ENCODE measurements at regions not wholly inside any gene's neighbourhood (a gene's known extent, or its start where the extent isn't known, plus 50 kb on each side); places are given as distances from the start of the nearest gene placed in this dataset.

DNA sequence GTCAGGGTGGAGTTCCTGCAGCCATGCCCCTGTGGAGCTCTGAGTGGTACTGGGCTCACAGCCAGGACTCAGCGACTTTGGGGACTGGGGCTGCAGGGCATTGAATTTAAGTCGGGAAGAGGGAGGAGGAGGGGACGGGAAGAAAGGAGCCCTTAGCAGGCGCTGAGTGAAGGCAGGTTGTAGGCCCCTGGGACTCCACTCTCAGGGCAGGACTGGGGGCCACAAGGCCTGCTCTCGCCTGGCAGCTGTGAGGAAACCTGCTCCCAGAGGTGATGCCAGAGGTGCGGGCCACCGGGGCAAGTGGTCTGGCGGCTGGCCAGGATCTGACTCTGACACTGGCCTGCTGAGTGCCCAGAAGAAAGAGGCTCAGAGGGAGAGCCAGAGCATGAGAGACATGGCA, 73.5 kb downstream of the EPHB3 start:
- Mint-ChIP-seq H3K4me1 (ENCODE audit: low read depth, unreplicated experiment) (peaks cover 8% of the 10 kb centered on the region), H3K4me3 (ENCODE audit: unreplicated experiment) (no peak overlapping the region), H3K27me3 (ENCODE audit: insufficient read depth, unreplicated experiment) (no peaks in the 10 kb centered on the region), H3K36me3 (ENCODE audit: insufficient read depth, unreplicated experiment) (no peaks in the 10 kb centered on the region), H3K9me3 (ENCODE audit: unreplicated experiment) (no peaks in the 10 kb centered on the region), H3K27ac (ENCODE audit: unreplicated experiment) (no peak overlapping the region)
- TF ChIP-seq, protein P1, sequence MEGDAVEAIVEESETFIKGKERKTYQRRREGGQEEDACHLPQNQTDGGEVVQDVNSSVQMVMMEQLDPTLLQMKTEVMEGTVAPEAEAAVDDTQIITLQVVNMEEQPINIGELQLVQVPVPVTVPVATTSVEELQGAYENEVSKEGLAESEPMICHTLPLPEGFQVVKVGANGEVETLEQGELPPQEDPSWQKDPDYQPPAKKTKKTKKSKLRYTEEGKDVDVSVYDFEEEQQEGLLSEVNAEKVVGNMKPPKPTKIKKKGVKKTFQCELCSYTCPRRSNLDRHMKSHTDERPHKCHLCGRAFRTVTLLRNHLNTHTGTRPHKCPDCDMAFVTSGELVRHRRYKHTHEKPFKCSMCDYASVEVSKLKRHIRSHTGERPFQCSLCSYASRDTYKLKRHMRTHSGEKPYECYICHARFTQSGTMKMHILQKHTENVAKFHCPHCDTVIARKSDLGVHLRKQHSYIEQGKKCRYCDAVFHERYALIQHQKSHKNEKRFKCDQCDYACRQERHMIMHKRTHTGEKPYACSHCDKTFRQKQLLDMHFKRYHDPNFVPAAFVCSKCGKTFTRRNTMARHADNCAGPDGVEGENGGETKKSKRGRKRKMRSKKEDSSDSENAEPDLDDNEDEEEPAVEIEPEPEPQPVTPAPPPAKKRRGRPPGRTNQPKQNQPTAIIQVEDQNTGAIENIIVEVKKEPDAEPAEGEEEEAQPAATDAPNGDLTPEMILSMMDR (IDR thresholded peaks at IDR 0.05; ENCODE audit: insufficient read depth in 1 of 2, low read depth in 1 of 2, low read length in 1 of 2, severe bottlenecking in 1 of 2, unreplicated experiment in 1 of 2): no peak
- DNase-seq: no peak
- Histone ChIP-seq H3K27me3 (replicated peaks; ENCODE audit: control insufficient read depth, insufficient read depth, low read length) (no peaks in the 10 kb centered on the region), H3K4me3 (ENCODE audit: low read depth, low read length) (no peak overlapping the region), H3K4me1 (no peaks in the 10 kb centered on the region), H3K36me3 (ENCODE audit: control insufficient read depth, insufficient read depth, low read length) (no peaks in the 10 kb centered on the region), H3K9me3 (no peaks in the 10 kb centered on the region)
- intact Hi-C loops (cut with micrococcal nuclease; ENCODE audit: unreplicated experiment): no loop called here
- POLR2A ChIA-PET: no interaction called here
- CTCF ChIA-PET: no interaction called here
- BruUV-seq (replicated peaks): no TSS peak

DNA sequence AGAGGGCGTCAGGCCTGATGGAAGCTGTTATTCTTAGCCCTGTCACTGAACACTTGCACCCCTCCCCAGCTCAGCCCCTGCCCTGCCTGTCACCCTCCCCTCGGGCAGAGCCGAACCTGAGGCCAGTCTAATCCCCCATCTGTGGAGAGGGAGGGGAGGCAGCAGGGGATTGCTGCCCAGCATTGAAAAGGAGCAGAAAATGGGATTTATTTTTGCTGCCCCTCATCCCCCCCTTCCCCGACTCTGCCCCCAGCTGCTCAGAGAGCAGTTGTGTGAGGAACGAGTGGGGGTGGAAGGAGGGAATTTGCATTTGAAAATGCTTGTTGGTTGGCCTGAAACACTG, 71.6 kb downstream of the EPHB3 start:
- H3K4me1 ChIP-seq: no peaks in the 10 kb centered on the region
- no peak for DNase-seq
- BruUV-seq (replicated peaks): no TSS peak
- H3K9me3 ChIP-seq: no peaks in the 10 kb centered on the region
- no peaks in the 10 kb centered on the region for H3K27me3 Mint-ChIP-seq (ENCODE audit: insufficient read depth, unreplicated experiment)
- peaks cover 11% of the 10 kb centered on the region for H3K4me1 Mint-ChIP-seq (ENCODE audit: low read depth, unreplicated experiment)
- no peaks in the 10 kb centered on the region for H3K27me3 ChIP-seq (replicated peaks; ENCODE audit: control insufficient read depth, insufficient read depth, low read length)
- intact Hi-C loops (cut with micrococcal nuclease; ENCODE audit: unreplicated experiment): no loop called here
- H3K36me3 ChIP-seq (ENCODE audit: control insufficient read depth, insufficient read depth, low read length): no peaks in the 10 kb centered on the region
- no peak overlapping the region for H3K4me3 Mint-ChIP-seq (ENCODE audit: unreplicated experiment)
- H3K36me3 Mint-ChIP-seq (ENCODE audit: insufficient read depth, unreplicated experiment): no peaks in the 10 kb centered on the region
- ChIA-PET CTCF (interaction anchor here (0.7 kb wide), 1 partner anchor 40 kb away, joined by 3 read pairs; no protein-coding TSS in a partner anchor), POLR2A (no interaction called here)
- peak overlapping the region; percentile 55 for H3K27ac Mint-ChIP-seq (ENCODE audit: unreplicated experiment)
- TF ChIP-seq, protein P1 (IDR thresholded peaks at IDR 0.05; ENCODE audit: insufficient read depth in 1 of 2, low read depth in 1 of 2, low read length in 1 of 2, severe bottlenecking in 1 of 2, unreplicated experiment in 1 of 2): no peak
- H3K4me3 ChIP-seq (ENCODE audit: low read depth, low read length): no peak overlapping the region
- no peaks in the 10 kb centered on the region for H3K9me3 Mint-ChIP-seq (ENCODE audit: unreplicated experiment)

DNA sequence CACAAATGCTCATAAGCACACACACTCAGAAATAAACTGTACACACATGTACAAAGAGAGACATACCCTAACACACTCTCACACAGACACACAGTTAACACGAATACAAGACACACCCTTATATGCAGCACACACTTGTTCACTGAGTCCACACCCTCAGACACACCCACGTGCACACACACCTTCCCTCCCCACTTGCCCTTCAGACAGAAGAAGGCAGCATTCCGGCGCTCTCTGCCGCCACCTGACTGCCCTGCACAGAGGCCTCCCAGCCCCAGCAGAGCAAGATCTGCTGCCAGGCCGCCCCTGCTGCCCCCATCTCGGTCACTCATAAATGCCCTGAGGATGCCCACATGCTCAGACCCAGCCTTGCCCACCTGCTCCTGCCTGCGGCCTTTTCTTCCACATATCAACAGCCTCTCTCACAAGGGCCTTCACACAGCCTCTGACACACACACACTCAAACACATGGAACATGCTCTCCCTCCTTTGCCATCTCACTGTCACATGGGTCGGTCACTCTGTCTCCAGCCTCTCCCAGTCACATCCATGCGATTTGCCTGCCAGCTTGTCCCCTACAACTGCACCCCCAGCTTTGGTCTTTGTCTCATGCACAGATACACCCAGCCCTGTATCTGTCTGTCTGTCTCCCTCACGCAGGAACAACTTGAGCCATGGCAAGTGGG, 71.1 kb downstream of the EPHB3 start:
- Mint-ChIP-seq H3K4me1 (ENCODE audit: low read depth, unreplicated experiment) (peaks cover 16% of the 10 kb centered on the region), H3K27me3 (ENCODE audit: insufficient read depth, unreplicated experiment) (no peaks in the 10 kb centered on the region), H3K36me3 (ENCODE audit: insufficient read depth, unreplicated experiment) (no peaks in the 10 kb centered on the region), H3K27ac (ENCODE audit: unreplicated experiment) (peak overlapping the region; percentile 55), H3K4me3 (ENCODE audit: unreplicated experiment) (no peak overlapping the region), H3K9me3 (ENCODE audit: unreplicated experiment) (no peaks in the 10 kb centered on the region)
- POLR2A ChIA-PET: no interaction called here
- Histone ChIP-seq H3K4me3 (ENCODE audit: low read depth, low read length) (no peak overlapping the region), H3K36me3 (ENCODE audit: control insufficient read depth, insufficient read depth, low read length) (no peaks in the 10 kb centered on the region), H3K4me1 (no peaks in the 10 kb centered on the region), H3K27me3 (replicated peaks; ENCODE audit: control insufficient read depth, insufficient read depth, low read length) (no peaks in the 10 kb centered on the region), H3K9me3 (no peaks in the 10 kb centered on the region)
- CTCF ChIA-PET: interaction anchor here (0.7 kb wide), 1 partner anchor 40 kb away, joined by 3 read pairs; no protein-coding TSS in a partner anchor
- no TSS peak for BruUV-seq (replicated peaks)
- intact Hi-C loops (cut with micrococcal nuclease; ENCODE audit: unreplicated experiment): no loop called here
- no peak for DNase-seq
- TF ChIP-seq, protein P1 (IDR thresholded peaks at IDR 0.05; ENCODE audit: insufficient read depth in 1 of 2, low read depth in 1 of 2, low read length in 1 of 2, severe bottlenecking in 1 of 2, unreplicated experiment in 1 of 2): peak in 1 of 2 experiments; percentile 24
